Hippocampal formation (tissue), 2 donors: ENCODE measurements at regions not wholly inside any gene's neighbourhood (a gene's known extent, or its start where the extent isn't known, plus 50 kb on each side); places are given as distances from the start of the nearest gene placed in this dataset.

Experiments used
- DNase-seq, 2 donors: peaks; one replicate each; lab custom pipeline; 2025; lab: John Stamatoyannopoulos, UW

DNA sequence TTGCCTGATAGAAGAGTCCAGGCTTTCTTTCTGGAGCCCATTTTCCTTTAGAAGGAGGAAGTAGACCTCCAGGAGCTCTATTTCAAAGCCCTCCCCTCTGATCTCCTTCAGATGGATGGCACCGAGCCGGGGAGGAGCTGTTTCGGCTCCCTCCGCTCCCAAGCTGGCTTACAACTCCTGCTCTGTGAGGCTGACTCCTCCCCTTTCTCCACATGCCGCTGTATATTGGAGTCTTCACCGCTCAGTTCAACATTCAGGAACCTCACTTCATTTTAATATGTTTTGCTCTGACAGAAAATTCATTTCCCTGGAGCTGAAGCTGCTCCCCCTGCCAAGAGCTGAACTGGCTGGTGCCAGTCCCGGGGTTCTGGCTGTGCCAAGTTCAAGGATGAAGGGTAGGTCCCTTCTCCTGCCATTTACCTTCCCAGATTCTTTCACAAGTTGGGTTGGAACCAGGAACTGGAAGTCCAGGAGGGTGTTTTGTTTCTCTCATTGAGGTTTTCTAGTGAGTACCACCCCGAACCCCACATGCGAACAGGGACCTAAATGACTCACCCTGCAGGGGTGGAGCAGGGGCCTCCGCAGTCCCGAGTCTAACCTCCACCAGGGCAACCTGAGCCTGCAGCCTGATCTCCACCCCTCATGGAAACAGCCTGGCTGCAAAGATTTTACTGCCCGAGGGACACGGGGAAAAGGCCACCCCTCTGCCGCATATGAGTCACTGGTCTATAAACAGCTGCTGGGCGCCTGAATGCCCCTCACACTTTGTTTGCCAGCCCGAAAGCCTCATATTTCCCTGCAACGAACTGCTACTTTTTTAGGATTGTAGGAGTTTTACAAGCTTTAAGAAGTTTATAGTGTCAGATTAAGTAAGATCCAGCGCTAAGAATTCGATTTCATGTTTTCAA, 68.6 kb upstream of the FOXA2 start:
- no peak for DNase-seq

- no peak for DNase-seq
Measured at GRCh38 chr20:22653658-22654642, 69.6 kb upstream of the FOXA2 start.

DNA sequence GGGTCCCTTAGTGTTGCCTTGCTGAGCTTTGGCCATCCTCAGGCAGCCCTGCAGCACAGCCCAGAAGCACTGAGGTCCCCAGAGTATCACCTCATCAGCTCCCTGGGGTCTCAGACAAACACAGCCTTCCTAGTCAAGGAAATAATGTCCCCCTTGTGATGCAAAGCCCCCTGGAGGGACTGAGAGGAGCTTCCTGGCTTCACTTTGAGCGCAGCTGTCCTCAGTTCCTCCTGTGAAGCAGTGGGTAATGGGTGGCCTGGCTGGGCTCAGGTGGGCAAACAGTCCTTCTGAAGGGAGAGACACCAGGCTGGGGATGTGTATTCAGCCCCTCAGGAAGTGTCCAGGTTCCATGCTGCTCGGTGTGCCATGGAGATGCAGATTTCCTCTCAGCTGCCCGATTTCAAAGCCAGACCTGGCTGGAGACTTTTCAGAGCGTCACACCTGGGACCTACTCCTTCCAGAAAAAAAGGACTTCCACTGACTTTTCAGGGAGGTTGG, 79.2 kb upstream of the FOXA2 start:
- DNase-seq = no peak

DNA sequence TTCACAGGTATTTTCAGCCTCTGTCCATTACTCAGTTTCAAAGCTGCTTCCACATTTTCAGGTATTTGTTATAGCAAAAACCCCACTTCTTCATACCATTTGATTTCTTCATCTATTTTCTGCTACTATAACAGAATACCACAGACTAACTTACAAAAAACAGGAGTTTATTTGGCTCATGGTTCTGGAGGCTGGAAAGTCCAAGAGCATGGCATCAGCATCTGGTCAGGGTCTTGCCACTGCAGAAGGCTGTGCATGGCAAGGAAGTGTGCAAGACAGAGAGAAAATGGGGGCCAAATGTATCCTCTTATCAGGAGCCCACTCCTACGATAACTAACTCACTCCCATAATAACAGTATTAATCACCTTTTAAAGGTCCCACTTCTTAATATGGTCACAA, 82.8 kb upstream of the FOXA2 start:
- DNase-seq = no peak

DNA sequence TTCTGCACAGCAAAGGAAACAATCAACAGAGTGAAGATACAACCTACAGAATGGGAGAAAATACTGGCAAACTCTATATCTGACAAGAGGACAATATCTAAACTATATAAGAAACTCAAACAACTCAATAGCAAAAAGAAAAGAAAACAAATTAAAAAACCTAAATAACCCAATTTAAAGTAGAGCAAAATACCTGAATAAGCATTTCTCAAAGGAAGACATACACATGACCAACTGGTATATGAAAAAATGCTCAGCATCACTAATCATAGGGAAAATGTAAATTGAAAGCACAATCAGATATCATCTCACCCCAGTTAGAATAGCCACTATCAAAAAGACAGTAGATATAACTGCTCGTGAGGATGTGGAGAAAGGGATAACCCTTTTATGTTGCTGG, 87.8 kb upstream of the FOXA2 start:
- no peak for DNase-seq

DNA sequence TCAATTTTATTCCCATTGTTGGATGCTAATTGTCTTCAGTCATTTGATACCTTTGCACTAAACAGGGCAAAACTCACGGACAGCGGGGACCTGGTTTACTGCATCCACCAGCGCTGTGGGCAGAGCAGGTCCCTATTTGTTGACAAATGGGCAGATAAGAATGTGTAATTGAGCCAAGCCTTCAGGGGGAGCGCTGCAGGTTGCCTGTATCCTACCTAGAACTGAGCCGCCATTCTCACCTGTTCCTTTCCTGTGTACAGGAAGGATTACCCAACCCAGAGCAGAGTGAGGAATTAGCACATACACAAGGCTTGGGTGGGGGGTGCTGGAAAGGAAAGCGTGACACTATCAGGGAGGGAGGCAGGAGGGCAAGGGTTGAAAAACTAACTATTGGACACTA, 89.1 kb upstream of the FOXA2 start:
- DNase-seq = no peak

DNA sequence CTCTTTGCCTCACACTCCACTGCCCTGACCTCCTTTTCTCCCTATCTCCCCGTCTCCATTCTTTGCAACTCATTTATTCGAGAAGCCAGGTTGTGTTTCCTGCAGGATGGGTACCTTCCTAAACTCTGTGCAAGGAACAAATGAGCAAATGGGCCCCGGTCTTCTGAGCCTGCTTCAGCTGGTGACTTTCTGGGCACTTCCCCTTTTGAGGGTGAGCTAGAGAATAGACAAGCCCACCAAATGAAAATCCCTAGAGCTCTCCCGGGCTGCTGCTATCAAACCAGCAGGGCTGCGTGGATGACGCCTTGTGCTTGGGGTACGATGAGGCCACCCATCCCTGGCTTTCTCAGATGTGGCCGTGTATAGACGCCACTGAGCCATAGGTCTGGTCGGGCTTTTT, 91.0 kb upstream of the FOXA2 start:
- no peak for DNase-seq

DNA sequence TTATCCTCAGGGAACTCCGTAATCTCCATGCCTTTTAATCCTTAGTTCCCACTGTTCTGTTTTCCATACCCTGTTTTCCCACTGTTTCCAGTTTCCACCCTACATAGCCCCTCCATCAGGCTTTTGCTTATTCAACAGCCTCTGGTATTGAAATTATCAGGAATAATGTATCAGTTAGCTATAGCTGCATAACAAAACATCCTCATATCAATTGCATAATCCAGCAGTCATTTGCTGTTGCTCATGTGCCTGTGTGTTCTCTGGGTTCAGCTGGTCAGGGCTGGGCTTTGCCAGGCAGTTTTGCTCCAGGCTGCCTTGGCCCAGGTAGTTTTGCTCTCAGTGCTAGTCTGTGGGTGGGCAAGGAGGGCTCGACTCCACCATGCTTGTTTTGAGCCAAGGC, 94.3 kb upstream of the FOXA2 start:
- DNase-seq = no peak

DNA sequence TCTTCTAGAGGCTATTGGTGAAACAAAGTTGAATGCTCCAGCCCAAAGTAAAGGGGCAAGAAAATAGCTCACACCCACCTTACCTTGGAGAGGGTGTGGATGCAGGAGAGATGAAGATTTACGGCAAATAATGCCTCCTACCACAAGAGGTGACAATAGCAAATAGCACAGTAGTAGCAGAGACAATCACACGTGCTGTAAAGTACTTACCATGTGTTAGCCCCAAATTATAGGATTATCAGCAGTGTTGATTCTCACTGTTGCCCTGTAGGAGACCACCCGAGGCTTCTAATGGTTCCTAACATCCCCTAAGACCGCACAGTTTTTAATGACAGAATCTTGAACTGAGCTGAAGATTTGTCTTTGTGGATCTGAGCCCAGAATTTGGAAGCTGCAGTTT, 94.8 kb upstream of the FOXA2 start:
- no peak for DNase-seq

- no peak for DNase-seq
Measured at GRCh38 chr20:22680031-22680740, 95.8 kb upstream of the FOXA2 start.

DNA sequence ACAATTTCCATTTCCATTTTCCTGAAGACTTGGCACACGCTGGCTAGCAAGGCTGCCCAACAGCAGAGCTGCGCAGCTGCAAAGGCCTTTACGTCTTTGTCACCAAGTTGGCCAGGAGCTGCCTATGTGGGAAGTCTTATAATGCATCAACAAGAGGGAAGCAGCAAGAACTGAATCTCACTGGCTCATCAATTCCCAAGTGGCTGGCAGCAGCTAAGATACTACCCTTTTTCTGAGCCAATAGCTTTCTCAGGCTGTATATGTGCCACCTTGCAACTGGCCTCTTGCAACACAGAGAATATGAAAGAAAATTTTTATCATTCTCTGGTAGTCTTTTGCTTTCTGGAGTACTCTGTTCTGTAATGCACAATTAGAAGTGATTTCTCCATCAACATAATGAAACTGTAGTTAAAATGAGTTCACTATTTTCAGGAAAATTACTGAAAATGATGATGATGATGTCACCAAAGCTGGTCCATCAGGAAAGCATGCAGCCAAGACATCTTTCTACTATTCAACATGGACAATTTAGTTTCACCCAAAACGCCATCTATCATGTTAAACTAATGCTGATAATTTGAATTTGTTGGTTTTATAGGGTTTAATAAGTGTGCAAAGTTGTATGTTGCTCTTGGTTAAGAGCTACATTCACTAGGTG, 97.3 kb upstream of the FOXA2 start:
- no peak for DNase-seq

DNA sequence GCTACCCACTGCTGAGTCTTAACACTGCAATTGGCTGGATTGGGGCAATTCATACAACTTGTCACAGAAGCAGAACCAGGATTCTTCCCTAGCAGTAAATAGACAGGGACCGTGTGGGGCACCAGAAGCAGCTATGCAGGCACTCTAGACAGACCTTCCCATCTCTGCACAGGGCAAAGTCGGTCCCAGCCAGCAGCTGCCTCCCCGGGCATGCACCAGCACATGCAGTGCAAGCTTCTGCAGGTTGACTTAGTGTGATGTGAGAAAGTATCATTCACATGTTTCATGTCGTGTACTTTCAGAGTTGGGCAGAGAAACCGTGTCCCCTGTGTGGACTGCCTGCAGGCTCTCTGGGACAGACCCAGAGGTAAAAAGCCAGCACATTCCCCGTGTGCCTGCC, 98.0 kb upstream of the FOXA2 start:
- no peak for DNase-seq

GRCh38 chr20:22684072-22684762, 99.8 kb upstream of the FOXA2 start:
- peak; percentile 56 to 78 for DNase-seq

DNA sequence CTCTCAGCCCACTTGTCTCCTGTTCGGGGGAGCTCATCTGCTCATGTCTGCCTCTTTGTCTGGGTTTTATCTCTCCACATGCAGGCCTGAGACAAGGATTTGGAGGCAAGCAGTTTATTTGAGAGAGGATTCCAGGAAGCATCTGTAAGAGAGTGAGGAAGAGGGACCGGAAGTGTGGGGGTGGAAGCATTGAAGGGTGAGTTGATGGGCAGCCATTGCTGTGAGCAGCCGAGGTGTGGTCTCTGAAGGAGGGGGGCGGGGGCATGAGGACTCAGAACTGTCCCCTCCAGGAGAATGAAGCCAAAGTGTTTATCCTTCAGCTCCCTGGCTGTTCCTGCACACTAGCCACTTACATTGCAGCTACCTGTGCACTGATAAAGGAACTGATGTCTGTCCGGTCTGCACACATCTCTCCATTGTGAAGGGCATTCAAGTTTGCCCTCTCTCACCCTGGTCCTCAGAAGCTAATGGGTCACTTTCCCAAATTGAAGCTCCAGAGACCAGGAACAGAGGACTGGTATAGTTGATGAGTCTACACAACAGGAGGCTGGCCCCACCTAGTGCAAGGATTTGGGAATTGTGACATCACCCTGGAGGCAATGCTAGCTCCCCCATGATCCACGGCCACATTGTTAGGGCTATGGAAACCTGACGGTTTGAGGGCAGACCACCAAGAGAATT, 100.5 kb upstream of the FOXA2 start:
- no peak for DNase-seq

GRCh38 chr20:22686097-22686496, 101.7 kb upstream of the FOXA2 start:
- peak in 1 of 2 donors; percentile 1 for DNase-seq

- DNase-seq = no peak
Measured at GRCh38 chr20:22687676-22688349, 103.4 kb upstream of the FOXA2 start.

DNA sequence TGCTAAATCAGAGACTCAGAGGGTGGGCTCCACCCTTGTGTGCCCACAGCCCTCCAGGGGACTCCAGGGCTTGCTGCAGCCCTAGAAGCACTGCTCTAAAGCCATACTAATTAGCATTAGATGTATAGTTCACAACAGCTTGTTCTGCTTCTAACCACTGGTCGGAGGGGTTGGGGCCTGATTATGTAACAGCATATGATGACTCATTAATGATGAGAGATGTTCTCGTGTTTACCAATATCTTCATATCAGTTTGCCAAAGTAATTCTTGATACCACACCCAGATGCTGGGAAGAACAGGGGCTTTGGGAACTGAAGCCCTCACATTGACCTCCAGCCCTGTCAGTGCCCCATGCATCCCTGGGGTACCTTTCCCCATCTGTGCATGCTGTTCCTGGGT, 104.1 kb upstream of the FOXA2 start:
- no peak for DNase-seq

- no peak for DNase-seq
Measured at GRCh38 chr20:22689266-22689665, 104.9 kb upstream of the FOXA2 start.

DNA sequence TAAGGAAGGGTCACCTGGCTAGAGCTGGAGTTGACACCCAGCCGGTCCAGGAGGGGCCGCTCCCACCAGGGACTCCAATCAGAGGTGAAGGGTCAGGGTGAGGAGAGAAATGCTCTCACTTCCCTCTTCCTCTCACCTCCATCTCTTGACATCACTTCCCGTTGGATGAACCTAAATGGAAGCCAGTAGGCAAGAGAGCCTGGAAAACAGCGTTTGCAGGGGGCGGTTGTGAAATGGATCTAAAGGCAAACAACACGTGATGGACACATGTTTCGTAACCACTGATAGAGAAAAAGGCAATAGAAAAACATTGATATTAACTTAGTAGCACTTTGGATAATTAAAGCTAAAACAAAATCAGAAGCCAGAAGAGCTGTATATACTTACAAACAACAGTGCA, 105.6 kb upstream of the FOXA2 start:
- DNase-seq = no peak
